CD4-positive, alpha-beta T cell treated with Interleukin-12 subunit alpha and Interleukin-12 subunit beta, for 1 hour (primary cell): ENCODE measurements at regions not wholly inside any gene's neighbourhood (a gene's known extent, or its start where the extent isn't known, plus 50 kb on each side); places are given as distances from the start of the nearest gene placed in this dataset.
"Not testable (repeated sequence)": the region's sequence is repeated elsewhere in the genome, so short reads cannot be mapped to it uniquely, and the experiment has no call there.

Experiments
- DNase-seq: peaks from one replicate; pipeline ENCODE4 v3.0.0-alpha.2; 2020

DNA sequence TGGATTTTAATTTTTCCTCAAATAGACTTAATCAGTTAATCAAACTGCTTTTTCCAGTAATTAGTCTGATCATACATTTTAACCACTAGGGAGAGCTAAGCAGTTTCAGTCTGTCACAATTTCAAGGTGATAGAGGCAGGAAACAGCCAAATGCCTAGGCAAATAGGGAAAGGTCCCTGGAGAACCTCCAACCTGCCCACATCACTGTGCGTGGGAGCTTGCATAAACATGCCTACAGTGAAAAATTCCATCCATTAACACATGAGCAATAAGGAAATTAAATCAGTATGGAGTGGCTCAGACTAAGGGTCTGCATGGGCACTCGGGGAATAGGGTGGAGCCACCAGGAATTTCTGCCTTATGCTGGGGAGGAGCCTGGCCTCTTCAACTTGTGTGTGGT lies 74.6 kb downstream of the AASDHPPT start:
- DNase-seq = no peak

DNA sequence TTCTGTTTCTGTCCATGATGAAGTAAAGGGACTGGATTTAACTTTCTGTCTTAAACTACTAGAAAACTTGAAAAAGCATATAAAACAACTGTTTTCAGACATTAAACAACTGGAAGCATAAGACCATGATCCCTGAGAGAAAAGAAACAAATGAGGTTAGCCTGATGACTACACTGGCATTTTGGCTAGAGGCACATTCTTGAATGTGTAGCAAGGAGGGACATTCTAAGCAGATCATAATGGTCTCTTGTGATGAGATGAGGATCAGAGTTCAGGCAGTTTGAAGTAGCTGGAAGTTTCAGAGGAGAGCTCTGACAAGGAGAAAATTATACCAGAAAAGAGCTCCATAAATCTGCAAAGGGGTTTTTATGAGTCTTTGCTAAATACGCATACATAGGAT lies 75.4 kb downstream of the AASDHPPT start:
- DNase-seq = no peak

DNA sequence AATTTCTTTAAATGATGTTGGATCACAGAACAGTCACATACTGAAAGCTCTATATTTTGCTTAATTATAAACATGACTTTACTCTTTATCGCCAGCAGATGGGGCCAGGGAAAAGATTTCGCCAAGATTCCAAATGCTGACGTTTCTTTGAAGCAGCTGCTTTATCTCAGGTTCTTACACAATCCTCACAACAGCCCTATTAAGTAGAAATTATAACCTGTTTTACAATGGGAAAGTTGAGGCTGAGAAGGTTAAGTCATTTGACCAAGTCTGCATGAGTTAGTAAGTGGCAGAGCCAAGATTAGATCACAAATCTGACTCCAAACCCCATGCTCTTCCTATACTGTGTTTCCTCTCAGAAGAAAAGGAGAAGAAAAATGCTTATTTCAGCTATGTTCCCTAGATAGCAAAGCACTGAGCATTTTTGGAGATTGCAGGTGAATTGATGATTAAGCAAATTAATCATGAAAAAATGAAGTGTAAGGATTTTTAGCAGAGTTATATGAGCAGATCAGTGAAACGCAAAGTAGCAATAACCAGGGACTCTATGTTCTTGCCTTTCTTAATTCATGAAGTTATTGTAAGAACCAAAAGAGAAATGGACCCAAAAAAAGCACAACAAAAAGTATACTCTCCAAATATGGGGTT lies 79.0 kb downstream of the AASDHPPT start:
- peak; percentile 5 for DNase-seq

DNA sequence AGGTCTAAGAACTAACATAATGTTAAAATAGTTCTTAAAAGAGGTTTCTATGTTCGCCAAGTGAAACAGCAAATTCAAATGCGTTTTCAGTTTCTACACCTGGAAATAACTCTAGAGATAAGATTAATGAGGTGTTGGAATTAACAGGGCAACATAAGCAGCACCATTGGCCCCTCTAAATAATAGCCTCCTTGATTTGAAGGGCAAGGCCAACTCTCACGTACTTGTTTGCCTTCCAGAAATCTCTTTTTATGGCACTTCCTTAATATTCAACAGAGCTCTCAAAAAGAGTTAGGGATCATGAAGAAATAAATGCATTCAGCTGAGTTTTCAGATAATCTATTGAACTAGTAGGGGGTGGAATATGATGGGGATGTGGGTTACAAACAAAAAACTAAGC lies 80.9 kb downstream of the AASDHPPT start:
- DNase-seq = no peak

GRCh38 chr11:106159836-106160235 lies 82.4 kb downstream of the AASDHPPT start:
- no peak for DNase-seq

DNA sequence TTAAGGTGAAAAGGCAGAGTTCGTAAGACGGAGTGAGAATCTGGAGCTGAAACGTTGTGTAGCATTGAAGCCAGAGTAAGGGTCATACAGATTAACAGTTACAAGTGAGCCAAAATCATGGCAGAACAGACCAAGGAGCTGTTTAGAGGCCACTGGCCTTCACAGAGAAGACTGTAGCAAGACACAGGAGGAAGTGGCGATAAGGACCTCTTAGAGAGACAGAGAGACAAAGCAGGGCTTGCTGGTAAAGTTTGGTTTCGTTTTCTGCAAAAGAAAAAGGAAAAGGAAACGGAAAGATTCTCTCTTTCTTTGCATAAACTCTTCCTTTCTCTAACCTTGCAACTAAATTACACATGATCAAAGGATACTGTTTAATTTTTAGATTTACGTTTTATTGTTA lies 83.0 kb downstream of the AASDHPPT start:
- DNase-seq = no peak

DNA sequence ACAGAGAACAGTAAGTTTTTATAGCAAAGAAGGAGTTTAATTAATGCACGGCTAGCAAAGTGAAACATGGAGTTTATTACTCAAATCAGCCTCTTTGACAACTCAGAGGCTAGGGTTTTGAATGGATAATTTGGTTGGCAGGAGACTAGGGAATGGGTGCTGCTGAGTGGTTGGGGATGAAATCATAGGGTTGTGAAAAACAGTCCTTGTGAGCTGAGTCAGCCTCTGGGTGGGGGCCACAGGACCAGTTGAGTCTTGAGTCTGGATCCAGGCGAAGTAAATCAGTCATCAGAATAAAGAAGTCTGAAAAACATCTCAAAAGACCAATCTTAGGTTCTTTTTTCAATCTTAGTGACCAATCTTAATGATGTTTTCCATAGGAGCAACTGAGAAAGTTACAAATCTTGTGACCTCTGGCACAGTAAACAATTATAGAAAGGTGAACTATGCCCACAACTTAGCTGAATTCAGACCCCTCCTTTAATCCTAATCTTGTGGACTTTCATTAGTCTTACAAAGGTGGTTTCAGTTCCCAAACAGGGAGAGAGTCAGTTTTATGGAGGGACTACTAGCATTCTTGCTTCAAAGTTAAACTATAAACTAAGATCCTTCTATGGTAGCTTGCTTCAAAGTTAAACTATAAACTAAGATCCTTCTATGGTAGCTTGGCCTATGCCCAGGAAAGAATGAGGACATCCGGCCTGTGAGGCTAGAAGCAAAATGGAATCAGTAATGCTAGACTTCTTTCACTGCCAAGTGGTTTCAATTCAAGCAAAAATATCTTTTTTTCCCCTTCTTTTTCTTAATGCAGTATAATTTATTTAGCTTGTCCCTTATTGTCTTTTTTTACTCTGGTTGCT lies 84.5 kb downstream of the AASDHPPT start:
- no peak for DNase-seq

DNA sequence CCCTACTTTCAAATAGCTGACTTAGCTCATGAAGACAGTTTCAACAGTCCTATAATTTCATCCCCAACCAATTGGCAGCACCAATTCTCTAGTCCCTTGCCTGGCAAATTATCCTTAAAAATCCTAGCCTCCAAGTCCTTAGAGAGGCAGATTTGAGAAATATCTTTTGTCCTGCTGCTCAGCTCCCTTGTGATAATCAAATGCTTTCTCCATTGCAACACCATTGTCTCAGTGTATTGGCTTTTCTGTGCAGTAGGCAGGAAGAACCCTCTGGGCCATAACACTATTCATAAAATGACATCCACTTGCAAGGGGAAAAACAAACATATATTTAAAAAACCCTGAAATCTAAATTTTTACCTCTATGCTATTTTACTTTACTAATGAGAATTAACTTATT lies 89.6 kb downstream of the AASDHPPT start:
- no peak for DNase-seq

- no peak for DNase-seq
Measured at GRCh38 chr11:106172386-106172991, 95.0 kb downstream of the AASDHPPT start.

DNA sequence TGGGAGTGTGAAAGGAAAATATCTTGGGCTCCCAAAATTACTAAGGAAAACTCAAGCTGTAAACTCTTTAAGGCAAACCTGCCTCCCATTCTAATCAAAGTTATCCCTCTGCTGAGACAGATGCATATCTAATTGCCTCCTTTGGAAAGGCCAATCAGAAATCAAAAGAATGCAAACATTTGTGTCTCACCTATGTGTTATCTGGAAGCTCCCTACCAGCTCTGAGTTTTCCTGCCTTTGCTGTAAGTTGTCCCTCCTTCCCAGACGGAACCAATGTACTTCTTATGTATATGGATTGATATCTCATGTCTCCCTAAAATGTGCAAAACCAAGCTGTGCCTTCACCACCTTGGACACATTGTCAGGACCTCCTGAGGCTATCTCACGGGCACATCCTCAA lies 95.8 kb downstream of the AASDHPPT start:
- no peak for DNase-seq

DNA sequence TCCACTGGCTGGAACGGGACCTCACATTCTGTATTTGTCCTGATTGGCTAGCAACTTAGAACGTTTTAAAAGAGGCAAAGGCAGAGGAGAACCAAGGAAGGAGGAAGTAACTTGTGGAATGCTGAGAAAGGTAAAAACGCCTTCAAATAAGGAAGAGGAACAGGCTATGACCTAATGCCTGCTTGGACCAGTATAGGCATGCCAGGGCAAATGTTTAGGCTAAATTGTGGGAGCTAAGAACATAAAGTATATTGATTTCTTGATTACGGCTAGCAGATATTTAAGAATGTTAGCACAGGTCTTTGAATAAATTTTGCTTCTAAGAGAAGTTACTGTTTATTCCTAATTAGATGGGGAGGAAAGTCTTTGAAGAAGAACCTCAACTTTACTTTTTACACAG lies 96.5 kb downstream of the AASDHPPT start:
- DNase-seq = not testable (repeated sequence)

- no peak for DNase-seq
Measured at GRCh38 chr11:106176817-106177216, 99.4 kb downstream of the AASDHPPT start.

GRCh38 chr11:106177311-106177710 lies 99.8 kb downstream of the AASDHPPT start:
- no peak for DNase-seq

DNA sequence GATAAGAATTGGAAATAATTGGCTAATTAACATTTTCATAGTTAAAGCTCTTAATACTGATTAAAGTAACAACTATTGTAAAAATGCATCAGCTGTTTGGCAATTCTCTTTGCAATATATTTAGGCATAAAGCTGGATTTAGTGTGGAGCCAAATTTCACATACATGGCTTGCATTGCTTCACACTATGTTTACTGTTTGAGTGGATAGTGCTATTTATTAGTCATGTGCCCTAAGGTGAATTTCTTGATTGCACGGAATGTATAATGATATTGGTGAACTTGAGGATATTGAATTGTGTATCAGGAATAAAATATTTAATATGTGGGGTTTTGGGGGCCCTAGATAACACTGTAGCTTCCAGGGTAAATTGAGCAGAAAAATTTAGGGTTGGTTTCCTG lies 100.9 kb downstream of the AASDHPPT start:
- DNase-seq = no peak

DNA sequence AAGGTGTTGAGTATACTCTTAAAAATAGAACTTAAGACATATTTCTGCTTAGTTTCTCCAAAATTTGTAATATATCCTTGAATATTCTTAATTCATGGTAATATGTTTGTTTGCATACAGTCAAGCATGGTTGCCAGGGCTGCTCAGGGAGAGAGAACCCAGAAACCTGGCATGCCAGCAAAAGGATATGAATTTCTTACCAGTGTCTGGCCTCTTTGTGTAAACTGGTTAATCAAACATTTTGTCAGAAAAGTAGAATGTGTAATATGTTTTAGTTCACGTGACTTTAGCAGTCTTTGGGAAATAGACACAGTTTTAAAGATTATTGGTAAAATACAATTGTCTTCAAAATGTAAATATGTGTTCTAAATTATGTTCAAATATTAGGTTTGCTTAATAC lies 101.6 kb downstream of the AASDHPPT start:
- DNase-seq = no peak

- DNase-seq = no peak
Measured at GRCh38 chr11:106186630-106187029, 109.2 kb downstream of the AASDHPPT start.

GRCh38 chr11:106187860-106188456 lies 110.5 kb downstream of the AASDHPPT start:
- DNase-seq = no peak

GRCh38 chr11:106193956-106194355 lies 116.5 kb downstream of the AASDHPPT start:
- DNase-seq = no peak

DNA sequence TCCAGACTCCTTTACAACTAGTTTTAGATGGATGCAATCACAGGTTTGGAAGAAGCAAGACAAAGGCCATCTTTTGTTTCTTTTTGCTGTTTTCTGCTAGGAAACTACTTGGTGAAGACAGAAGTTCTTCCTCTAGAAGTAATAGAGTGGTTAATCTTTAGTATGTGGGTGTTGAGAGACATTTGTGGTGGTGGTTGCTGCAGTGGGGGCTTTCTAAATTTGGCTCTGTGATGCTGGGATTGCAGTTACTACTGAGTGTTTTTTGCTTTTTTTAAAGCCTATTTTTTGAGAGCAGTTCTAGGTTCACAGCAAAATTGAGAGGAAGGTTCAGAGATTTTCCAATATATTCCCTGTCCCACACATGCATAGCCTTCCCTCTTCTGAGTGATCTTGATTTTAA lies 120.0 kb downstream of the AASDHPPT start:
- no peak for DNase-seq

DNA sequence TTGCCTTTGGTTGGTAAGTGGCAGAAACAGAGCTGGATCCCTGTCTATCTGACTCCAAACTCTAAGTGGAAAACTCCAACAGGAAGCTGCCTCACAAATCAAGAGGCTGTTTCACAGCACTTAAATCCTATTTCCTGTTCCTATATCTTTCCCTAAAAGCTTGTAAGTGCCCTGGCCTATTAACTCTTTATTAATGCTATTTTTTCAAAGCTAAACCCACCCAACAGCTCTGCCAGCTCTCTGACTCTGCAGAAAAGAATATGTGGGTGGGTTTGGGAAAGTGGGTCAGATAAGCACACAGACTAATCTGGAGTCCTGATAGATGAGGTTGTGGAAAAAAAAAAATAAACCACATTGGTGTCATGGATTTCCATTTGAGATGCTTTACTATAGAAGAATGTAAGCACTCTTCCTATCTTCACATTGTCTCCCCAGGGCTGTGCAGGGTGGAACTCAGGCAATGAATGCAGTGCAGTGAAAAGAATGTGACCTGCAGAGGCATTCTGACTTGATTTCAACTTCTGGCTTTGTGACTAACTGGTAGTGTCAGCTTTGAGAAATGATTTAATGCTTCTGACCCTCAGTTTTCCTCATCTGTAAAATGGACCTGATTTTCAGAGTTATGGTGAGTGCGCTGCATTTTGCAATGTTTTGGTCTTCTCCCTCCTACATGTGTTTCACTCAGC lies 125.6 kb downstream of the AASDHPPT start:
- no peak for DNase-seq

- no peak for DNase-seq
Measured at GRCh38 chr11:106208760-106209159, 131.3 kb downstream of the AASDHPPT start.

DNA sequence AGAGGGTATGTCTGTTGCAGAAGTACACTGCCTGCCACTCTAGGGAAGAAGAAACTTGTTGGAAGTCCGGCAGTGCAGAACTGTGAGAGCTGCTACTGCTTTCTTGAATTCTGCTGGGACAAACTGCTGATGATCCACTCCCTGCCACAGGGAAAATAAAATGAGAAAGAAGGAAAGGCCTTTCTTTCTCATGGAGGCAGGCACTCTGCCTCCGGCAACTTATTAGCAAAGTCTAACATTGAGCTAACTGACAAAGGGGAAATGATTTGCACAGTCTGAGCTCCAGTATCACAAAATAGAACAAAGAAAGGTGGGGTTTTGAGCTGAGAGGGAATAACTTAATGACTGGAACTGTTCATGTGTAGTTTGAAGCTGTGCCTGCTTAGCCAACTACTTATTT lies 134.6 kb downstream of the AASDHPPT start:
- no peak for DNase-seq

- DNase-seq = no peak
Measured at GRCh38 chr11:106216281-106216680, 138.8 kb downstream of the AASDHPPT start.
